Fibroblast of pulmonary artery (primary cell): ENCODE measurements at regions not wholly inside any gene's neighbourhood (a gene's known extent, or its start where the extent isn't known, plus 50 kb on each side); places are given as distances from the start of the nearest gene placed in this dataset.
"Not testable (repeated sequence)": the region's sequence is repeated elsewhere in the genome, so short reads cannot be mapped to it uniquely, and the experiment has no call there.

Experiments used
- DNase-seq: peaks from one replicate; pipeline ENCODE4 v3.0.0-alpha.2; 2010; ENCODE audit warnings: low read depth
- H3K4me3 ChIP-seq: replicated peaks from 2 replicates; pipeline ENCODE4 v1.5.1; 2011; ENCODE audit warnings: low read depth, mild to moderate bottlenecking, control low read depth, low read length, moderate library complexity
- TF ChIP-seq, protein P1 (sequence below): IDR thresholded peaks from 2 replicates; pipeline ENCODE4 v1.5.1; 2011; ENCODE audit warnings: mild to moderate bottlenecking, control low read depth, low read length, inconsistent platforms; ENCODE audit errors: missing control alignments

GRCh38 chr15:38844736-38845135 is 280.1 kb upstream of the RASGRP1 start:
- DNase-seq, result no peak
- H3K4me3 ChIP-seq, result no peak overlapping the region
- TF ChIP-seq, protein P1, sequence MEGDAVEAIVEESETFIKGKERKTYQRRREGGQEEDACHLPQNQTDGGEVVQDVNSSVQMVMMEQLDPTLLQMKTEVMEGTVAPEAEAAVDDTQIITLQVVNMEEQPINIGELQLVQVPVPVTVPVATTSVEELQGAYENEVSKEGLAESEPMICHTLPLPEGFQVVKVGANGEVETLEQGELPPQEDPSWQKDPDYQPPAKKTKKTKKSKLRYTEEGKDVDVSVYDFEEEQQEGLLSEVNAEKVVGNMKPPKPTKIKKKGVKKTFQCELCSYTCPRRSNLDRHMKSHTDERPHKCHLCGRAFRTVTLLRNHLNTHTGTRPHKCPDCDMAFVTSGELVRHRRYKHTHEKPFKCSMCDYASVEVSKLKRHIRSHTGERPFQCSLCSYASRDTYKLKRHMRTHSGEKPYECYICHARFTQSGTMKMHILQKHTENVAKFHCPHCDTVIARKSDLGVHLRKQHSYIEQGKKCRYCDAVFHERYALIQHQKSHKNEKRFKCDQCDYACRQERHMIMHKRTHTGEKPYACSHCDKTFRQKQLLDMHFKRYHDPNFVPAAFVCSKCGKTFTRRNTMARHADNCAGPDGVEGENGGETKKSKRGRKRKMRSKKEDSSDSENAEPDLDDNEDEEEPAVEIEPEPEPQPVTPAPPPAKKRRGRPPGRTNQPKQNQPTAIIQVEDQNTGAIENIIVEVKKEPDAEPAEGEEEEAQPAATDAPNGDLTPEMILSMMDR, result no peak

GRCh38 chr15:38846346-38846745 is 281.7 kb upstream of the RASGRP1 start:
- TF ChIP-seq, protein P1, result no peak
- DNase-seq, result no peak
- no peak overlapping the region for H3K4me3 ChIP-seq

DNA sequence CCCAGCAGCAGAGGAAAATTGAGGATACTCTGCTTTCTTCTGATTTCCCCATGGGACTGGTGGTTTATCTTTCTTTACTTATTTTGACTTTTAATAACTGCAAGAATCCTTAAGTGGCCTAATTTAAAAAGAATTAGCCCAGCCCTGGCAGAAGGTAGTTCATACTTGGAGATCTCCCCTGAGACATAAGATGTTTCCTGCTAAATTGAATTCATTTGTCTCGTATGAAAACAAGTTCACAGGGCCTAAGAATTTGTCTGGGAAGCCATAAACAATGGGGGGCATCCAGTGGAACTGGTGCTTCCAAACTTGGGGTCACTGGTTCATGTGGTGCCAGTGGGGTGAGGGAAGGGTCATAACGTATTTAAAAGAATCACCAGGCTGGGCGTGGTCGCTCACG is 283.1 kb upstream of the RASGRP1 start:
- DNase-seq, result no peak
- TF ChIP-seq, protein P1, result no peak
- H3K4me3 ChIP-seq, result no peak overlapping the region

DNA sequence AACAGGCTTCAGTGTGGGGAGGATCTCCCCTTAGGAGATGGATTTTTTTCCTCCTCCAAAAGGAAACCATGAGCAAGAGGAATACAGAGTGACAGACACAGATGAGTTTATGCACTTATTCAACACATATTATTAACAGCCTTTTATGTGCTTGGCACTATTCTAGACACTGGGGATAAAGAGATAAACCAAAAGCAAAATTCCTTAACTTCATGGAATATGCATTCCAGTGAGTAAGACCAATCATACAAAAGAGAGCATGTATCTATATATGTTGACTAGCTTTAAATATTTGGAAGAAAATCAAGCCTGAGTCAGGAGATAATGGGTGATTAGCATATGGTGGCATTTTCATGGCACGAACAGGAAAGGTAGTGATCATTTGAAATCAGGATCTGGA is 284.4 kb upstream of the RASGRP1 start:
- H3K4me3 ChIP-seq, result no peak overlapping the region
- TF ChIP-seq, protein P1, result no peak
- no peak for DNase-seq

- H3K4me3 ChIP-seq, DNase-seq: not testable (repeated sequence)
Observed at GRCh38 chr15:38852188-38852587, 287.6 kb upstream of the RASGRP1 start.

- TF ChIP-seq, protein P1, result peak; percentile 57
- H3K4me3 ChIP-seq, result no peak overlapping the region
- DNase-seq, result peak; percentile 55
Observed at GRCh38 chr15:38853608-38854007, 289.0 kb upstream of the RASGRP1 start.

DNA sequence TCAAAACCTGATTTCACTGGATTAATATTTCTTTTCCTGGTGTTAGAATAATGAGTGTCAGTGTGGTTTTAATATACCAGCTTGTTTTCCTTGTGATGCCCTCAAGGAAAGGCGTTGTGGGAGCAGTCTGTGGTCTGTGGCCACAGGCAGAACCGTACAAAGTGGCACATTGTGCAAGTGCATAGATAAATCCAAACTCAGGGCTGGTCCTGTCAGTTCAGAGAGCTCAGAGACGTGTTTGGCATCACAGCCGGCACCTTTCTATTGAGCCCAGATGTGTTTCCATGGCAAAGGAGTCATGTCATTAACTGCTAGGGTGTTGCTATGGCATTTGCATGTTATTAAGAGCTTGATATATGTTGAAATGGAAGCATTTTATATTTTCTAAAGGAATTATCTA is 289.9 kb upstream of the RASGRP1 start:
- no peak overlapping the region for H3K4me3 ChIP-seq
- TF ChIP-seq, protein P1, result no peak

DNA sequence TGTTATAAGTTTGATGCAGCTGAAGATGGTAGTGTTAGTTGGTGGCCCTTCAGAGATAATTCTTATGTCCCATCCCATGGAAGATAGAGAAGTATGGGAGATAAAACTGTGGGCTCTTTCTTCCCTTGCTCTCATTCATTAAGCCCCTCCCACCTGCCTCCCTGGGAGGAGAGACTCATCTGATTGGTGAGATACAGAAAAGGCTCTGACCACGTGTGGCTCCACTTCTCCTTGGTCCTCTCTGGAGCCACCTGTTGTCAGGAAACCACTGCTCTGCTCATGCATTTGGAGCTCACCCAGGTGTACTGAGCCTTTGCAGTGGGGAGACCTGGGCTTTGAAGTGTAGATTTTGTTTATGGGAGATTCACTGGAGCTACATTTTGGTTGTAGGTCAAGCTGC is 293.2 kb upstream of the RASGRP1 start:
- TF ChIP-seq, protein P1, result no peak
- DNase-seq, result no peak
- no peak overlapping the region for H3K4me3 ChIP-seq

More for the DNA sequence above, 289.9 kb upstream of the RASGRP1 start:
- no peak for DNase-seq
